ENCODE measurements at regions not wholly inside any gene's neighbourhood (a gene's known extent, or its start where the extent isn't known, plus 50 kb on each side); places are given as distances from the start of the nearest gene placed in this dataset.
"Not testable (repeated sequence)": the region's sequence is repeated elsewhere in the genome, so short reads cannot be mapped to it uniquely, and the experiment has no call there.

GRCh38 chr6:81933608-81934051, 181.1 kb upstream of the TENT5A start:
- TF ChIP-seq, protein P1, sequence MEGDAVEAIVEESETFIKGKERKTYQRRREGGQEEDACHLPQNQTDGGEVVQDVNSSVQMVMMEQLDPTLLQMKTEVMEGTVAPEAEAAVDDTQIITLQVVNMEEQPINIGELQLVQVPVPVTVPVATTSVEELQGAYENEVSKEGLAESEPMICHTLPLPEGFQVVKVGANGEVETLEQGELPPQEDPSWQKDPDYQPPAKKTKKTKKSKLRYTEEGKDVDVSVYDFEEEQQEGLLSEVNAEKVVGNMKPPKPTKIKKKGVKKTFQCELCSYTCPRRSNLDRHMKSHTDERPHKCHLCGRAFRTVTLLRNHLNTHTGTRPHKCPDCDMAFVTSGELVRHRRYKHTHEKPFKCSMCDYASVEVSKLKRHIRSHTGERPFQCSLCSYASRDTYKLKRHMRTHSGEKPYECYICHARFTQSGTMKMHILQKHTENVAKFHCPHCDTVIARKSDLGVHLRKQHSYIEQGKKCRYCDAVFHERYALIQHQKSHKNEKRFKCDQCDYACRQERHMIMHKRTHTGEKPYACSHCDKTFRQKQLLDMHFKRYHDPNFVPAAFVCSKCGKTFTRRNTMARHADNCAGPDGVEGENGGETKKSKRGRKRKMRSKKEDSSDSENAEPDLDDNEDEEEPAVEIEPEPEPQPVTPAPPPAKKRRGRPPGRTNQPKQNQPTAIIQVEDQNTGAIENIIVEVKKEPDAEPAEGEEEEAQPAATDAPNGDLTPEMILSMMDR (IDR thresholded peaks at IDR 0.05): no peak
- peaks cover 2% of the 10 kb centered on the region for H3K36me3 Mint-ChIP-seq (ENCODE audit: low read depth)
- no peak overlapping the region for H3K27ac Mint-ChIP-seq (ENCODE audit: unreplicated experiment)
- no peak overlapping the region for H3K4me3 Mint-ChIP-seq (ENCODE audit: unreplicated experiment)
- H3K27me3 Mint-ChIP-seq (ENCODE audit: low read depth): no peaks in the 10 kb centered on the region
- no peak for DNase-seq (ENCODE audit: low spot score)
- H3K4me1 Mint-ChIP-seq (ENCODE audit: low read depth): peaks cover 25% of the 10 kb centered on the region
- H3K9me3 Mint-ChIP-seq (ENCODE audit: low read depth): peaks cover 8% of the 10 kb centered on the region

GRCh38 chr6:81933089-81933488, 180.6 kb upstream of the TENT5A start:
- peaks cover 20% of the 10 kb centered on the region for H3K4me1 Mint-ChIP-seq (ENCODE audit: low read depth)
- no peak overlapping the region for H3K27ac Mint-ChIP-seq (ENCODE audit: unreplicated experiment)
- peaks cover 8% of the 10 kb centered on the region for H3K9me3 Mint-ChIP-seq (ENCODE audit: low read depth)
- DNase-seq (ENCODE audit: low spot score): no peak
- H3K4me3 Mint-ChIP-seq (ENCODE audit: unreplicated experiment): no peak overlapping the region
- TF ChIP-seq, protein P1 (IDR thresholded peaks at IDR 0.05): no peak
- H3K36me3 Mint-ChIP-seq (ENCODE audit: low read depth): peaks cover 2% of the 10 kb centered on the region
- H3K27me3 Mint-ChIP-seq (ENCODE audit: low read depth): no peaks in the 10 kb centered on the region

- not testable (repeated sequence) for H3K4me3 Mint-ChIP-seq (ENCODE audit: unreplicated experiment); DNase-seq (ENCODE audit: low spot score); H3K9me3 Mint-ChIP-seq (ENCODE audit: low read depth); H3K27me3 Mint-ChIP-seq (ENCODE audit: low read depth); H3K27ac Mint-ChIP-seq (ENCODE audit: unreplicated experiment); H3K36me3 Mint-ChIP-seq (ENCODE audit: low read depth)
- H3K4me1 Mint-ChIP-seq (ENCODE audit: low read depth): peaks cover 14% of the 10 kb centered on the region
Measured at GRCh38 chr6:81932448-81932847, 180.0 kb upstream of the TENT5A start.

DNA sequence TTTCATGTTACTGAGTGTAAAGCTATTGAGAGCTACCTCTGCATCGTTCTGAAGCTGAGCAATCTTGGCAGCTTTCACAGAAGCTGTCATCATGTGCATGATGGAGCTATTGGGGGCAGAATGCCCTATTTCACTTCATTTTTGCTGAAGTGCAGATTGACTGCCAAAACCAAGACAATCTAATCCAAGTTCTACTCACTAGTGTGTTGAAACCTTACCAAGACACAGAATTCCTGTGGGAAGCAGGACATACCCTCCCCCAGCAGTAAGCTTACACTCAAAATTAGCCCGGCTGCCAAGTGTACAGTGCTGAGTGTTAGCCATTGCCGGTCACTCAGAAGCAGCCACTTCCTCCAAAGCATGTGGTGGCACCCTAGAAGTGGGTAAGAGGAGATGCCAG, 177.3 kb upstream of the TENT5A start:
- peaks cover 8% of the 10 kb centered on the region for H3K9me3 Mint-ChIP-seq (ENCODE audit: low read depth)
- peaks cover 2% of the 10 kb centered on the region for H3K36me3 Mint-ChIP-seq (ENCODE audit: low read depth)
- no peak overlapping the region for H3K27ac Mint-ChIP-seq (ENCODE audit: unreplicated experiment)
- TF ChIP-seq, protein P1 (IDR thresholded peaks at IDR 0.05): no peak
- H3K27me3 Mint-ChIP-seq (ENCODE audit: low read depth): no peaks in the 10 kb centered on the region
- H3K4me1 Mint-ChIP-seq (ENCODE audit: low read depth): peaks cover 7% of the 10 kb centered on the region
- DNase-seq (ENCODE audit: low spot score): no peak
- no peak overlapping the region for H3K4me3 Mint-ChIP-seq (ENCODE audit: unreplicated experiment)

GRCh38 chr6:81925201-81925600, 172.7 kb upstream of the TENT5A start:
- DNase-seq (ENCODE audit: low spot score): no peak
- Mint-ChIP-seq H3K27me3 (ENCODE audit: low read depth) (no peaks in the 10 kb centered on the region), H3K36me3 (ENCODE audit: low read depth) (peaks cover 2% of the 10 kb centered on the region), H3K27ac (ENCODE audit: unreplicated experiment) (no peak overlapping the region), H3K4me1 (ENCODE audit: low read depth) (peaks cover 5% of the 10 kb centered on the region), H3K9me3 (ENCODE audit: low read depth) (peaks cover 12% of the 10 kb centered on the region), H3K4me3 (ENCODE audit: unreplicated experiment) (no peak overlapping the region)
- TF ChIP-seq, protein P1 (IDR thresholded peaks at IDR 0.05): no peak

All from chondrocyte (in vitro differentiated cells).